NCI-H2227 treated with DMSO at 0.1 percent for 48 hours (cell line): ENCODE measurements at regions not wholly inside any gene's neighbourhood (a gene's known extent, or its start where the extent isn't known, plus 50 kb on each side); places are given as distances from the start of the nearest gene placed in this dataset.
"Not testable (repeated sequence)": the region's sequence is repeated elsewhere in the genome, so short reads cannot be mapped to it uniquely, and the experiment has no call there.

Source experiments
- DNase-seq: peaks from one replicate; lab custom pipeline; 2025; lab: John Stamatoyannopoulos, UW

DNA sequence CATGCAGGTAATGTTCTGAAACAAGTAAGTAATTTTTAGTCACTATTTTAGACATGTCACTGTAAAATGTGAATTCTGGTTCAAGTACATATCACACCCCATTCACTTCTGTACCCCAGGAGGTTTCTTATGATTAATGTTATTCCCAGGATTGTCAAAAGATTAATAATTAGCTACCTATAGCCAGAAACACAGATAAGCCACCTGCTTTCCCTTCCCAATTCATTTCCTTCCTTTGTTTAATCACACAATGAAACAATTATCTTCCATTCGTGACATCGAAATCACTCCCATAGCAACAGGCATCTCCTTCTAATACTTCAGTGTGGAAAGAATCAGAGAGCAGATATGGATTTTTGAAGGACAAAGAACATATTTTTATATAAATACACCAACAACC, 1650.3 kb upstream of the CELF4 start:
- DNase-seq = no peak

DNA sequence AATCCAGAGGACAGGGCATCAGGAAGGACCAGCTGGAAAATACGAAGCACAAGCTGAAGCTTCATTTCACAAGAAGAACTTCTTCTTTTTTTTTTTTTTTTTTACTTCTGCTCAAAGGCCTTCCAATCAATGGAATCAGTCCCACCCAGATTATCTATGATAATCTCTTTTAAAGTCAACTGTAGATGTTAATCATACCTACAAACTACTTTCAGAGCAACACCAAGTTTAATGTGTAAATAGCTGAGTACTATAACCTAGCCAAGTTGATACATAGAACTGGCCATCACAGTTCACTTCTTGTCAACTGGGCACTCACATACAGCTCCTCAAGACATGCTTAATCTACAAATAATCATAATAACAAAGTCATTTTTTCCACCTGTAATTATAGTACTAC, 1645.9 kb upstream of the CELF4 start:
- no peak for DNase-seq

DNA sequence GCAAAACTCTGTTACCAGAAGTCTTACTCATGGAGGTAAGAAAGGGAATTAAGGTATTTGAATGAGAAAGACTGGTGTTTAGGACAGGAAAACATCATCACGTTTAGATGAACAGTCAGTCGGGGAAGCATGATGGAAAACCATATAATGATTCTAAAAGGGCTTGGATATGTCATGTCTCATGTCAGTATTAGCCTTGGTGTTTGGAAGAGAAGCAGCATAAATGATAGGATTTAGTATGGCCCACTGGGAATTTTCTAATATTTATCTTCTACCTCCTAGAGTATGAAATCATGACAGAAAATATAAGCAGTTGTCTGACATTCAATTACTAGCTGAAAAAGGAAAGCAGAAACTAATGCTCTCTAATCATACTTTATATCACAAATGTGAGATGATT, 1643.6 kb upstream of the CELF4 start:
- no peak for DNase-seq

GRCh38 chr18:39208729-39209128, 1643.1 kb upstream of the CELF4 start:
- no peak for DNase-seq

GRCh38 chr18:39208190-39208589, 1642.6 kb upstream of the CELF4 start:
- no peak for DNase-seq

GRCh38 chr18:39206398-39207103, 1641.0 kb upstream of the CELF4 start:
- DNase-seq = not testable (repeated sequence)

- DNase-seq = no peak
Measured at GRCh38 chr18:39205565-39206195, 1640.1 kb upstream of the CELF4 start.

- DNase-seq = no peak
Measured at GRCh38 chr18:39200153-39200552, 1634.6 kb upstream of the CELF4 start.

- no peak for DNase-seq
Measured at GRCh38 chr18:39199231-39199855, 1633.7 kb upstream of the CELF4 start.

- DNase-seq = no peak
Measured at GRCh38 chr18:39198376-39198775, 1632.8 kb upstream of the CELF4 start.

- no peak for DNase-seq
Measured at GRCh38 chr18:39191931-39192330, 1626.3 kb upstream of the CELF4 start.

- no peak for DNase-seq
Measured at GRCh38 chr18:39191058-39191457, 1625.5 kb upstream of the CELF4 start.

- DNase-seq = no peak
Measured at GRCh38 chr18:39190508-39190907, 1624.9 kb upstream of the CELF4 start.

DNA sequence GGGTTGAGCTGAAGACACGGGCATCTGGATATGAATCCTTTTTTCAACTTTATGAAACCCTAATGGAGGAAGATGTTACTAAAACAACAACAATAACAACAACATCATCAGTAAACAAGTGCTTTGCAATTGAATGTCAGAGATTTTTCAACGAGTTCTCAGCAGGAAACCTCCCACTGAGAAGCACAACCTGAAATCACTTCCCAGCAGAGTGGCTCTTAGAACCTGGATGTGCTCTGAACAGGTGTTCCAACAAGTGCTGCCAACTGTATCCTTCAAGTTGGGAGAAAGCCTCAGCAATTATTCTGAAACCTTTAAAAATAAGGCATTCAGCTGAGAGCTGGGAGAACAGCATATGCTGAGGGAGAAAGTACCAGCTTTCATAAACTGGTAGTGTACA, 1622.7 kb upstream of the CELF4 start:
- DNase-seq = no peak

GRCh38 chr18:39186008-39186407, 1620.4 kb upstream of the CELF4 start:
- DNase-seq = no peak

DNA sequence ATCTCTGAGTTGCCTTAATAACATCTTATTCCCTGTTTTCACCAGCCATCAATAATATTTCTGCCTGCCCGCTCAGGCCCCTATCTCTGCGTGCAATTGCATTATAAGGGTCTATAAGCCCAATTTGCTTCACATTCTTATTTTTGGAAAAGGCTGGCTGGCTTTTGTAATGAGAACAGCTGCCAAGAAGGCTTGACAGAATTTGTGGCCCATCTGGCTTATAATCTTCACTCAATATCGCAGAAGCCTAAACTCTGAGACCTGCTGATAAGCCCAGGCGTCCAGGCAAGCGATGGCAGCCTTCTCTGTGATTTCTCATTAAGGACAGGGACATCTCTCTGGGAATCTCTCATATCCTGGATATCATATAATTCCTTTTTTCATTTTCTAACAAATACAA, 1618.6 kb upstream of the CELF4 start:
- DNase-seq = no peak

DNA sequence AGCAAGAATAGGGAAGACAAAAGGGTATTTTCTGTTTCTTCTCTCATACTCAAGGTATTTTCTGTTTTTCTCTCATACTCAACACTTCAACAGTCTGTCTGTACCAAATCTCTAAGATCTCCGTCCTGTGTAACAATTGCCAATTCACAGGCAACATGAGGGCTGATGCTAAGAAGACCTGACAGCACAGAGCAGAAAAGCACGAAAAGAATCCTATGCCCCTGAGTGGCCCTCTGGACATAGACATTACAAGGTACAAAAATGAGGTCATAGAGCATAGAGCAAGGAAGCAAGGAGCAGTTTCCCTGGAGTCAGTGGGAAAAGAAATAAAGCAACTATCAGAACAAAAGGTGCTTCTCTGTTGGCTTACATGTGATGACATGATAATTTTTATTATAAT, 1612.6 kb upstream of the CELF4 start:
- DNase-seq = no peak

- DNase-seq = no peak
Measured at GRCh38 chr18:39172695-39173421, 1607.3 kb upstream of the CELF4 start.

DNA sequence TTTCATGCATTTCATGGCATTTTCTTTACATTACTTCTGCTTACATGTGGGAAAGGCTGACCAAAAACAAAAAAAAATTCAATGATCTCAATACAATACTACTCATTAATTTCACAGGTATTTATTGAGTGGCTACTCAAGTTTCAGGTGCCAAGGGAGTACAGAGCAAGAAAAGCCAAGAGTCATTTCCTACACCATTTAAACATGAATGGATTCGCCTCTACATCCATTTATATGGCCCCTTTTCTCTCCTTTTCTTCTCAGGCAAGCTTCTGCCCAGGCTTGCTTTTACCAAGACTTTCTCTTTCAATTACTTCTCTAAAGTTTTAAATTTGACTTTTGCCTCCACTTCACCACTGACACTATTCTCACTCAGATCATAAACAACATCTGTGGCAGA, 1603.1 kb upstream of the CELF4 start:
- DNase-seq = no peak

DNA sequence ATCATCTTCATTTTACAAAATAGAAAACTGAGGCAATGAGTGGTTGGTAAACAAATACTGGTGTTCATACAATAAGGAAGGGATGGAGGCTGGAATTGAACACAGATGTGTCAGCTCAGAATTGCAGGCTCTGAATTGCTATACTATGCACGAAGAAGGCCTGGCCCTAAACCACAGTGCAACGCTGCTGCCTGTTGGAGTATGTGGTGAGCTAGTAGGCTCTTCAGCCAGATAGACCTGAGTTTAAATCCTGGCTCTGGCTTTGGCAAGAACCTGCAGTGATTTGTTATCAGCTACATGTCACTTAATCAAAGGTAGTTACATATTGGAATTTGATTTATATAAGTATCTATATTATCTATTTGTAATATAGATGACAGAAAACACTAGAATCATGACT, 1602.4 kb upstream of the CELF4 start:
- DNase-seq = no peak

DNA sequence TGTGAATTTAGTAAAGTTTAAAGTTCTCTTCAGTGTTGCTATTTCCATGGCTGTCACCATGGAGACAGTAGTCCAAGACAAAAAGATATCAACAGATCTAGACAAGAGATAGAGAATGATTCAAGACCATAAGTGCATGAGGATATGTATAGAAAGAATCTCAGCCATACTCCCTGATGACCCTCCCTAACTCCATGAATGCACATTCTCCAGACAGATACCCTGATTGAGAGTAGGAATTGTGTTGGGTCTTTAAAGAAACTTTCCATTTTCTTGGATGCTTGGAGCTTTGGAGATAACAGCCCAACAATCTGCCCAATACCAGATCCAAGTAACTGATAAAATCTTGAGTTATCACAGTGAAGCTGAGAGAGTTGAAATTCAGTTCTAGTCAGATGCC, 1601.2 kb upstream of the CELF4 start:
- DNase-seq = no peak

- DNase-seq = no peak
Measured at GRCh38 chr18:39162013-39162827, 1596.6 kb upstream of the CELF4 start.
